ENCODE measurements at regions not wholly inside any gene's neighbourhood (a gene's known extent, or its start where the extent isn't known, plus 50 kb on each side); places are given as distances from the start of the nearest gene placed in this dataset.

DNA sequence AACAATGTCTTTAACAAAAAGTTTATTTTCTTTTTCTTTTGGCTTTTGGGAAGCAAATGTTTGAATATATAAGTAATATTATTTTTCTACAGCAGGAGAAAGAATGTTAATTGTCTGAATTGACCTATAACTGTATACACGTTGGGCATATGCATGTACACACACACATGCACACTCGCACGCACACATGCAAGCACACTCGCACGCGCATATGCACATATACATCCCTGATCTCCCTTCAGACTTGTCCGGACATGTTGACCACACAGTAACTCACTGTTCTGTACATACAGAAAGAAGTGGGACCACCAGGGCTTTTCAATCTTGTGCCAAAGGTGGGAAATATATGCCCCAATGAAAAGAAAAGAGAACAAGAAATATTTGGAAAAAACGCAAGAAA, 245.1 kb upstream of the APCDD1 start:
- Histone ChIP-seq H4K20me1 (ENCODE audit: control insufficient read depth, insufficient read depth, low read depth, low read length) (no peaks in the 10 kb centered on the region), H3K36me3 (ENCODE audit: control insufficient read depth, low read length) (no peaks in the 10 kb centered on the region), H3K4me2 (ENCODE audit: low read length) (no peak overlapping the region), H3K79me2 (ENCODE audit: control insufficient read depth, low read length) (no peaks in the 10 kb centered on the region), H3K4me3 (ENCODE audit: low read length) (no peak overlapping the region), H3K9me2 (replicated peaks; ENCODE audit: control insufficient read depth, low read length) (no peaks in the 10 kb centered on the region), H3K9me3 (ENCODE audit: control insufficient read depth, insufficient read depth, low read length) (no peaks in the 10 kb centered on the region), H3K4me1 (ENCODE audit: control insufficient read depth, low read length) (peaks cover 11% of the 10 kb centered on the region), H3F3A (ENCODE audit: control insufficient read depth, insufficient read depth) (no peaks in the 10 kb centered on the region), H3K27ac (ENCODE audit: low read depth, low read length) (no peak overlapping the region), H3K27me3 (ENCODE audit: control insufficient read depth, low read length) (no peaks in the 10 kb centered on the region; the same call in 1 of the 2 replicates)
- TF ChIP-seq EZH2phosphoT487 (IDR thresholded peaks at IDR 0.05; ENCODE audit: borderline replicate concordance, low read length): no peak
- TF ChIP-seq, protein P1, sequence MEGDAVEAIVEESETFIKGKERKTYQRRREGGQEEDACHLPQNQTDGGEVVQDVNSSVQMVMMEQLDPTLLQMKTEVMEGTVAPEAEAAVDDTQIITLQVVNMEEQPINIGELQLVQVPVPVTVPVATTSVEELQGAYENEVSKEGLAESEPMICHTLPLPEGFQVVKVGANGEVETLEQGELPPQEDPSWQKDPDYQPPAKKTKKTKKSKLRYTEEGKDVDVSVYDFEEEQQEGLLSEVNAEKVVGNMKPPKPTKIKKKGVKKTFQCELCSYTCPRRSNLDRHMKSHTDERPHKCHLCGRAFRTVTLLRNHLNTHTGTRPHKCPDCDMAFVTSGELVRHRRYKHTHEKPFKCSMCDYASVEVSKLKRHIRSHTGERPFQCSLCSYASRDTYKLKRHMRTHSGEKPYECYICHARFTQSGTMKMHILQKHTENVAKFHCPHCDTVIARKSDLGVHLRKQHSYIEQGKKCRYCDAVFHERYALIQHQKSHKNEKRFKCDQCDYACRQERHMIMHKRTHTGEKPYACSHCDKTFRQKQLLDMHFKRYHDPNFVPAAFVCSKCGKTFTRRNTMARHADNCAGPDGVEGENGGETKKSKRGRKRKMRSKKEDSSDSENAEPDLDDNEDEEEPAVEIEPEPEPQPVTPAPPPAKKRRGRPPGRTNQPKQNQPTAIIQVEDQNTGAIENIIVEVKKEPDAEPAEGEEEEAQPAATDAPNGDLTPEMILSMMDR (IDR thresholded peaks at IDR 0.05; ENCODE audit: low read depth, low read length, poor library complexity, severe bottlenecking): no peak

- Histone ChIP-seq H3K4me2 (ENCODE audit: low read length) (no peak overlapping the region), H3K27ac (ENCODE audit: low read depth, low read length) (no peak overlapping the region), H3K27me3 (ENCODE audit: control insufficient read depth, low read length) (no peaks in the 10 kb centered on the region; the same call in 1 of the 2 replicates), H3K9me3 (ENCODE audit: control insufficient read depth, insufficient read depth, low read length) (no peaks in the 10 kb centered on the region), H3K9me2 (replicated peaks; ENCODE audit: control insufficient read depth, low read length) (no peaks in the 10 kb centered on the region), H3K4me1 (ENCODE audit: control insufficient read depth, low read length) (peaks cover 11% of the 10 kb centered on the region), H3K4me3 (ENCODE audit: low read length) (no peak overlapping the region), H3K36me3 (ENCODE audit: control insufficient read depth, low read length) (no peaks in the 10 kb centered on the region), H3F3A (ENCODE audit: control insufficient read depth, insufficient read depth) (no peaks in the 10 kb centered on the region), H3K79me2 (ENCODE audit: control insufficient read depth, low read length) (no peaks in the 10 kb centered on the region), H4K20me1 (ENCODE audit: control insufficient read depth, insufficient read depth, low read depth, low read length) (no peaks in the 10 kb centered on the region)
- TF ChIP-seq, protein P1 (IDR thresholded peaks at IDR 0.05; ENCODE audit: low read depth, low read length, poor library complexity, severe bottlenecking): no peak
- no peak for TF ChIP-seq EZH2phosphoT487 (IDR thresholded peaks at IDR 0.05; ENCODE audit: borderline replicate concordance, low read length)
Observed at GRCh38 chr18:10210057-10210633, 244.3 kb upstream of the APCDD1 start.

GRCh38 chr18:10213526-10213925, 240.9 kb upstream of the APCDD1 start:
- peaks cover 11% of the 10 kb centered on the region for H3K4me1 ChIP-seq (ENCODE audit: control insufficient read depth, low read length)
- H3K36me3 ChIP-seq (ENCODE audit: control insufficient read depth, low read length): no peaks in the 10 kb centered on the region
- no peaks in the 10 kb centered on the region for H3K27me3 ChIP-seq (ENCODE audit: control insufficient read depth, low read length)
- no peaks in the 10 kb centered on the region for H3K9me2 ChIP-seq (replicated peaks; ENCODE audit: control insufficient read depth, low read length)
- peak overlapping the region; percentile 45 for H3K4me2 ChIP-seq (ENCODE audit: low read length)
- no peak overlapping the region for H3K27ac ChIP-seq (ENCODE audit: low read depth, low read length)
- H4K20me1 ChIP-seq (ENCODE audit: control insufficient read depth, insufficient read depth, low read depth, low read length): no peaks in the 10 kb centered on the region
- H3K4me3 ChIP-seq (ENCODE audit: low read length): peak overlapping the region; percentile 20; the same call in 1 of the 2 replicates
- H3F3A ChIP-seq (ENCODE audit: control insufficient read depth, insufficient read depth): no peaks in the 10 kb centered on the region
- no peak for TF ChIP-seq EZH2phosphoT487 (IDR thresholded peaks at IDR 0.05; ENCODE audit: borderline replicate concordance, low read length)
- TF ChIP-seq, protein P1 (IDR thresholded peaks at IDR 0.05; ENCODE audit: low read depth, low read length, poor library complexity, severe bottlenecking): no peak
- H3K79me2 ChIP-seq (ENCODE audit: control insufficient read depth, low read length): no peaks in the 10 kb centered on the region
- no peaks in the 10 kb centered on the region for H3K9me3 ChIP-seq (ENCODE audit: control insufficient read depth, insufficient read depth, low read length)
